ENCODE measurements at regions not wholly inside any gene's neighbourhood (a gene's known extent, or its start where the extent isn't known, plus 50 kb on each side); places are given as distances from the start of the nearest gene placed in this dataset.

DNA sequence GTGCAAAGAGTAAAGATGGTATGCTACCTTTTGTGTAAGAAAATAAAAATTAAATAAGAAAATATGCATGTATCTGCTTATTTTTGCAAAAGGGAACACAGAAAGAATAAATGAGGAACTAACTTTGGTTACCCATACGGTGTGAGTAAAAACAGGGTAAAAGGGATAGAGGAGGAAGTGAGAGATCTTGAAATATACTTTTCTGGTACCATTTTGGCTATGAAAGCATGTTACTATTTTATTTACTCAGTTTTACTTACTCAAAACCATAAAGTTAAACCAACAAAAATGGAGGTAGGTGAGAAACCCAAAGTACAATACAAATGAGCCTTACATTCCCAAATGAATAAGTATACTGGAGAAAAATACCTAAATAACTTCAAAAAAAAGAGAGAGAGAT is 122.0 kb upstream of the EGLN3 start:
- TF ChIP-seq EZH2 (IDR thresholded peaks at IDR 0.05) (no peak), POLR2AphosphoS5 (IDR thresholded peaks at IDR 0.05; ENCODE audit: low read depth, low read length) (no peak), CTCF (IDR thresholded peaks at IDR 0.05 in 2 of 3, conservative IDR thresholded peaks at IDR 0.05 in 1 of 3; ENCODE audit: borderline replicate concordance in 1 of 3, insufficient read depth in 1 of 3, low read depth in 2 of 3, low read length in 2 of 3) (no peak), RAD21 (IDR thresholded peaks at IDR 0.05; ENCODE audit: low read depth) (no peak), CEBPB (IDR thresholded peaks at IDR 0.05; ENCODE audit: low read depth) (no peak)

All from HCT116 (cell line).